HEK293T (cell line): ENCODE measurements at regions not wholly inside any gene's neighbourhood (a gene's known extent, or its start where the extent isn't known, plus 50 kb on each side); places are given as distances from the start of the nearest gene placed in this dataset.

Experiments used
- CTCF ChIA-PET: fragments of 350-600 bp; formaldehyde crosslinking; extraction: SDS; loops from one replicate; lab custom pipeline; 2021; ENCODE audit warnings: antibody characterized with exemption, inconsistent platforms; lab: Yijun Ruan, JAX
- POLR2A ChIA-PET: fragments of 350-600 bp; formaldehyde crosslinking; extraction: SDS; loops from one replicate; lab custom pipeline; 2020; ENCODE audit warnings: antibody characterized with exemption, inconsistent platforms; lab: Yijun Ruan, JAX
- DNase-seq: peaks from one replicate; pipeline ENCODE4 v3.0.0; 2012; ENCODE audit warnings: mixed read lengths; ENCODE audit errors: extremely low spot score
- ARNT ChIP-seq: fragments of 450-650 bp; IDR thresholded peaks from 2 replicates; pipeline ENCODE4 v1.6.1; 2017; ENCODE audit warnings: mild to moderate bottlenecking
- BHLHE40 ChIP-seq: fragments of 450-650 bp; IDR thresholded peaks from 2 replicates; pipeline ENCODE4 v1.6.1; 2016; ENCODE audit warnings: mild to moderate bottlenecking, moderate library complexity, borderline replicate concordance
- CTBP1 ChIP-seq: fragments of 450-650 bp; IDR thresholded peaks from 2 replicates; pipeline ENCODE4 v1.6.1; 2016; ENCODE audit warnings: borderline replicate concordance
- ELF4 ChIP-seq: fragments of 450-650 bp; IDR thresholded peaks from 2 replicates; pipeline ENCODE4 v1.6.1; 2017; ENCODE audit warnings: antibody characterized with exemption
- FOXA1 ChIP-seq: fragments of 450-650 bp; IDR thresholded peaks from 2 replicates; pipeline ENCODE4 v1.6.1; 2016; ENCODE audit warnings: mild to moderate bottlenecking
- FOXK2 ChIP-seq: fragments of 450-650 bp; IDR thresholded peaks from 2 replicates; pipeline ENCODE4 v1.6.1; 2016; ENCODE audit warnings: mild to moderate bottlenecking
- FOXM1 ChIP-seq: fragments of 450-650 bp; IDR thresholded peaks from 2 replicates; pipeline ENCODE4 v1.6.1; 2017; ENCODE audit warnings: mild to moderate bottlenecking, borderline replicate concordance
- HDGF ChIP-seq: fragments of 450-650 bp; IDR thresholded peaks from 2 replicates; pipeline ENCODE4 v1.6.1; 2017; ENCODE audit warnings: antibody characterized with exemption, borderline replicate concordance
- L3MBTL2 ChIP-seq: fragments of 450-650 bp; conservative IDR thresholded peaks from 2 replicates; pipeline ENCODE4 v1.6.1; 2016; ENCODE audit warnings: mild to moderate bottlenecking
- LEF1 ChIP-seq: fragments of 450-650 bp; IDR thresholded peaks from 2 replicates; pipeline ENCODE4 v1.6.1; 2017; ENCODE audit warnings: mild to moderate bottlenecking, borderline replicate concordance
- NFRKB ChIP-seq: fragments of 450-650 bp; IDR thresholded peaks from 2 replicates; pipeline ENCODE4 v1.6.1; 2016; ENCODE audit warnings: mild to moderate bottlenecking, moderate library complexity
- SP1 ChIP-seq: fragments of 450-650 bp; IDR thresholded peaks from 2 replicates; pipeline ENCODE4 v1.6.1; 2017
- SUZ12 ChIP-seq: fragments of 450-650 bp; IDR thresholded peaks from 2 replicates; pipeline ENCODE4 v1.6.1; 2016; ENCODE audit warnings: mild to moderate bottlenecking
- TARDBP ChIP-seq: fragments of 450-650 bp; IDR thresholded peaks from 2 replicates; pipeline ENCODE4 v1.6.1; 2016
- ZNF384 ChIP-seq: fragments of 450-650 bp; IDR thresholded peaks from 2 replicates; pipeline ENCODE4 v1.6.1; 2016
- TF ChIP-seq, protein P1 (sequence below): fragments of 450-650 bp; IDR thresholded peaks from 2 replicates; pipeline ENCODE4 v1.6.1; 2016

GRCh38 chr14:101082436-101083384 lies 179.2 kb upstream of the RTL1 start:
- CTCF ChIA-PET, result no interaction called here
- POLR2A ChIA-PET, result no interaction called here
- TF ChIP-seq BHLHE40 (no peak), L3MBTL2 (no peak), LEF1 (no peak), FOXA1 (no peak), FOXM1 (no peak), ELF4 (no peak), SUZ12 (no peak), ZNF384 (no peak), ARNT (no peak), NFRKB (no peak), FOXK2 (no peak), CTBP1 (no peak), TARDBP (no peak), SP1 (no peak), HDGF (no peak)
- TF ChIP-seq, protein P1, sequence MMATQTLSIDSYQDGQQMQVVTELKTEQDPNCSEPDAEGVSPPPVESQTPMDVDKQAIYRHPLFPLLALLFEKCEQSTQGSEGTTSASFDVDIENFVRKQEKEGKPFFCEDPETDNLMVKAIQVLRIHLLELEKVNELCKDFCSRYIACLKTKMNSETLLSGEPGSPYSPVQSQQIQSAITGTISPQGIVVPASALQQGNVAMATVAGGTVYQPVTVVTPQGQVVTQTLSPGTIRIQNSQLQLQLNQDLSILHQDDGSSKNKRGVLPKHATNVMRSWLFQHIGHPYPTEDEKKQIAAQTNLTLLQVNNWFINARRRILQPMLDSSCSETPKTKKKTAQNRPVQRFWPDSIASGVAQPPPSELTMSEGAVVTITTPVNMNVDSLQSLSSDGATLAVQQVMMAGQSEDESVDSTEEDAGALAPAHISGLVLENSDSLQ, result no peak
- no peak for DNase-seq

GRCh38 chr14:101083564-101084435 lies 180.3 kb upstream of the RTL1 start:
- ChIA-PET CTCF (no interaction called here), POLR2A (no interaction called here)

GRCh38 chr14:101084436-101084826 lies 180.9 kb upstream of the RTL1 start:
- TF ChIP-seq FOXK2, result no peak
- TF ChIP-seq ZNF384, result no peak
- TF ChIP-seq SP1, result no peak
- TF ChIP-seq BHLHE40, result no peak
- no peak for TF ChIP-seq L3MBTL2
- no peak for TF ChIP-seq TARDBP
- TF ChIP-seq CTBP1, result no peak
- TF ChIP-seq HDGF, result no peak
- no peak for TF ChIP-seq FOXM1
- no peak for TF ChIP-seq ELF4
- TF ChIP-seq ARNT, result no peak
- no peak for TF ChIP-seq LEF1
- no peak for TF ChIP-seq NFRKB
- TF ChIP-seq FOXA1, result no peak
- TF ChIP-seq, protein P1, result no peak
- TF ChIP-seq SUZ12, result no peak
- DNase-seq, result no peak
- CTCF ChIA-PET, result no interaction called here
- POLR2A ChIA-PET, result no interaction called here

More at GRCh38 chr14:101083564-101084435, 180.3 kb upstream of the RTL1 start:
- peak; percentile 50 for DNase-seq
- TF ChIP-seq TARDBP (no peak), BHLHE40 (no peak), FOXA1 (no peak), CTBP1 (no peak), HDGF (no peak), FOXK2 (no peak), L3MBTL2 (no peak), ZNF384 (no peak), ELF4 (no peak), FOXM1 (no peak), NFRKB (no peak)
- TF ChIP-seq, protein P1, result no peak

- no peak for TF ChIP-seq HDGF
- ChIA-PET POLR2A (no interaction called here), CTCF (no interaction called here)
- DNase-seq, result no peak
These were observed 183.4 kb upstream of the RTL1 start for GRCh38 chr14:101086926-101087325.

GRCh38 chr14:101087614-101088394 lies 184.3 kb upstream of the RTL1 start:
- POLR2A ChIA-PET, result interaction anchor here (1.2 kb wide), 1 partner anchor 14 kb away, joined by 4 read pairs; no protein-coding TSS in a partner anchor
- no peak for DNase-seq
- TF ChIP-seq LEF1 (no peak), FOXK2 (no peak), SUZ12 (no peak), FOXA1 (no peak), ARNT (no peak), BHLHE40 (no peak), FOXM1 (no peak), L3MBTL2 (no peak), HDGF (no peak), SP1 (no peak), NFRKB (no peak)
- TF ChIP-seq, protein P1, result no peak
- CTCF ChIA-PET, result interaction anchor here (0.6 kb wide), 1 partner anchor 72 kb away, joined by 3 read pairs; no protein-coding TSS in a partner anchor
